ENCODE measurements at regions not wholly inside any gene's neighbourhood (a gene's known extent, or its start where the extent isn't known, plus 50 kb on each side); places are given as distances from the start of the nearest gene placed in this dataset.

- DNase-seq (no peak), ATAC-seq (no peak)
- Mint-ChIP-seq H3K4me1 (ENCODE audit: low read depth) (no peaks in the 10 kb centered on the region), H3K4me3 (no peak overlapping the region), H3K9me3 (peaks cover 20% of the 10 kb centered on the region), H3K36me3 (ENCODE audit: insufficient read depth) (no peaks in the 10 kb centered on the region), H3K27me3 (ENCODE audit: low read depth) (no peaks in the 10 kb centered on the region)
Observed at GRCh38 chr14:85263916-85264675, 265.8 kb upstream of the FLRT2 start.

GRCh38 chr14:85273099-85273677 is 256.8 kb upstream of the FLRT2 start:
- Mint-ChIP-seq H3K4me3 (no peak overlapping the region), H3K9me3 (peaks cover 11% of the 10 kb centered on the region), H3K36me3 (ENCODE audit: insufficient read depth) (no peaks in the 10 kb centered on the region), H3K4me1 (ENCODE audit: low read depth) (no peaks in the 10 kb centered on the region), H3K27me3 (ENCODE audit: low read depth) (no peaks in the 10 kb centered on the region)
- DNase-seq (no peak), ATAC-seq (no peak)

GRCh38 chr14:85273952-85274351 is 256.0 kb upstream of the FLRT2 start:
- DNase-seq (no peak), ATAC-seq (no peak)
- H3K27me3 Mint-ChIP-seq (ENCODE audit: low read depth) = no peaks in the 10 kb centered on the region
- no peaks in the 10 kb centered on the region for H3K36me3 Mint-ChIP-seq (ENCODE audit: insufficient read depth)
- H3K4me3 Mint-ChIP-seq = no peak overlapping the region
- H3K4me1 Mint-ChIP-seq (ENCODE audit: low read depth) = no peaks in the 10 kb centered on the region
- H3K9me3 Mint-ChIP-seq = peaks cover 11% of the 10 kb centered on the region

- no peaks in the 10 kb centered on the region for H3K4me1 Mint-ChIP-seq (ENCODE audit: low read depth)
- DNase-seq (no peak), ATAC-seq (no peak)
- H3K27me3 Mint-ChIP-seq (ENCODE audit: low read depth) = no peaks in the 10 kb centered on the region
- H3K9me3 Mint-ChIP-seq = peaks cover 18% of the 10 kb centered on the region
- no peak overlapping the region for H3K4me3 Mint-ChIP-seq
- H3K36me3 Mint-ChIP-seq (ENCODE audit: insufficient read depth) = no peaks in the 10 kb centered on the region
Observed at GRCh38 chr14:85276161-85276978, 253.6 kb upstream of the FLRT2 start.

- H3K9me3 Mint-ChIP-seq = peaks cover 17% of the 10 kb centered on the region
- H3K27me3 Mint-ChIP-seq (ENCODE audit: low read depth) = no peaks in the 10 kb centered on the region
- DNase-seq (no peak), ATAC-seq (no peak)
- no peaks in the 10 kb centered on the region for H3K36me3 Mint-ChIP-seq (ENCODE audit: insufficient read depth)
- H3K4me3 Mint-ChIP-seq = no peak overlapping the region
- H3K4me1 Mint-ChIP-seq (ENCODE audit: low read depth) = no peaks in the 10 kb centered on the region
Observed at GRCh38 chr14:85276979-85277228, 253.0 kb upstream of the FLRT2 start.

- Mint-ChIP-seq H3K4me3 (no peak overlapping the region), H3K9me3 (peaks cover 14% of the 10 kb centered on the region), H3K4me1 (ENCODE audit: low read depth) (no peaks in the 10 kb centered on the region), H3K36me3 (ENCODE audit: insufficient read depth) (no peaks in the 10 kb centered on the region), H3K27me3 (ENCODE audit: low read depth) (no peaks in the 10 kb centered on the region)
- no peak for ATAC-seq
- no peak for DNase-seq
Observed at GRCh38 chr14:85279407-85279806, 250.5 kb upstream of the FLRT2 start.

GRCh38 chr14:85280074-85280473 is 249.9 kb upstream of the FLRT2 start:
- Mint-ChIP-seq H3K9me3 (peaks cover 13% of the 10 kb centered on the region), H3K36me3 (ENCODE audit: insufficient read depth) (no peaks in the 10 kb centered on the region), H3K4me1 (ENCODE audit: low read depth) (no peaks in the 10 kb centered on the region), H3K27me3 (ENCODE audit: low read depth) (no peaks in the 10 kb centered on the region), H3K4me3 (no peak overlapping the region)
- ATAC-seq (no peak), DNase-seq (no peak)

GRCh38 chr14:85281921-85282320 is 248.0 kb upstream of the FLRT2 start:
- no peaks in the 10 kb centered on the region for H3K36me3 Mint-ChIP-seq (ENCODE audit: insufficient read depth)
- ATAC-seq (no peak), DNase-seq (no peak)
- no peaks in the 10 kb centered on the region for H3K27me3 Mint-ChIP-seq (ENCODE audit: low read depth)
- H3K4me3 Mint-ChIP-seq = no peak overlapping the region
- no peaks in the 10 kb centered on the region for H3K4me1 Mint-ChIP-seq (ENCODE audit: low read depth)
- H3K9me3 Mint-ChIP-seq = peaks cover 12% of the 10 kb centered on the region

GRCh38 chr14:85288041-85288440 is 241.9 kb upstream of the FLRT2 start:
- Mint-ChIP-seq H3K27me3 (ENCODE audit: low read depth) (no peaks in the 10 kb centered on the region), H3K9me3 (peaks cover 14% of the 10 kb centered on the region), H3K4me1 (ENCODE audit: low read depth) (no peaks in the 10 kb centered on the region), H3K4me3 (no peak overlapping the region), H3K36me3 (ENCODE audit: insufficient read depth) (no peaks in the 10 kb centered on the region)
- DNase-seq (no peak), ATAC-seq (no peak)

GRCh38 chr14:85291731-85292130 is 238.2 kb upstream of the FLRT2 start:
- no peaks in the 10 kb centered on the region for H3K36me3 Mint-ChIP-seq (ENCODE audit: insufficient read depth)
- no peaks in the 10 kb centered on the region for H3K27me3 Mint-ChIP-seq (ENCODE audit: low read depth)
- DNase-seq (no peak), ATAC-seq (no peak)
- H3K4me1 Mint-ChIP-seq (ENCODE audit: low read depth) = no peaks in the 10 kb centered on the region
- H3K9me3 Mint-ChIP-seq = peaks cover 14% of the 10 kb centered on the region
- no peak overlapping the region for H3K4me3 Mint-ChIP-seq

GRCh38 chr14:85293612-85294234 is 236.2 kb upstream of the FLRT2 start:
- Mint-ChIP-seq H3K4me3 (no peak overlapping the region), H3K36me3 (ENCODE audit: insufficient read depth) (no peaks in the 10 kb centered on the region), H3K4me1 (ENCODE audit: low read depth) (no peaks in the 10 kb centered on the region), H3K9me3 (peaks cover 7% of the 10 kb centered on the region), H3K27me3 (ENCODE audit: low read depth) (no peaks in the 10 kb centered on the region)
- no peak for DNase-seq
- ATAC-seq = no peak

GRCh38 chr14:85295318-85295717 is 234.6 kb upstream of the FLRT2 start:
- no peak overlapping the region for H3K4me3 Mint-ChIP-seq
- DNase-seq (no peak), ATAC-seq (no peak)
- no peaks in the 10 kb centered on the region for H3K27me3 Mint-ChIP-seq (ENCODE audit: low read depth)
- peaks cover 12% of the 10 kb centered on the region for H3K9me3 Mint-ChIP-seq
- no peaks in the 10 kb centered on the region for H3K4me1 Mint-ChIP-seq (ENCODE audit: low read depth)
- H3K36me3 Mint-ChIP-seq (ENCODE audit: insufficient read depth) = no peaks in the 10 kb centered on the region

- H3K9me3 Mint-ChIP-seq = peaks cover 8% of the 10 kb centered on the region
- H3K36me3 Mint-ChIP-seq (ENCODE audit: insufficient read depth) = no peaks in the 10 kb centered on the region
- DNase-seq (no peak), ATAC-seq (no peak)
- H3K27me3 Mint-ChIP-seq (ENCODE audit: low read depth) = no peaks in the 10 kb centered on the region
- no peak overlapping the region for H3K4me3 Mint-ChIP-seq
- no peaks in the 10 kb centered on the region for H3K4me1 Mint-ChIP-seq (ENCODE audit: low read depth)
Observed at GRCh38 chr14:85296456-85297210, 233.3 kb upstream of the FLRT2 start.

- DNase-seq (no peak), ATAC-seq (no peak)
- Mint-ChIP-seq H3K4me3 (no peak overlapping the region), H3K4me1 (ENCODE audit: low read depth) (no peaks in the 10 kb centered on the region), H3K9me3 (peaks cover 5% of the 10 kb centered on the region), H3K27me3 (ENCODE audit: low read depth) (no peaks in the 10 kb centered on the region), H3K36me3 (ENCODE audit: insufficient read depth) (no peaks in the 10 kb centered on the region)
Observed at GRCh38 chr14:85300107-85300506, 229.8 kb upstream of the FLRT2 start.
